Renal cortex interstitium (tissue), 11 donors: ENCODE measurements at regions not wholly inside any gene's neighbourhood (a gene's known extent, or its start where the extent isn't known, plus 50 kb on each side); places are given as distances from the start of the nearest gene placed in this dataset.
"Not testable (repeated sequence)": the region's sequence is repeated elsewhere in the genome, so short reads cannot be mapped to it uniquely, and the experiment has no call there.

Source experiments
- DNase-seq, 11 donors: peaks; one replicate each; pipeline ENCODE4 v3.0.0-alpha.2; 2013; ENCODE audit warnings: low read depth in 9 of 11, low spot score in 4 of 11; ENCODE audit errors: extremely low read depth in 1 of 11

- DNase-seq = no peak
These were observed 1159.6 kb downstream of the RPIA start for GRCh38 chr2:89850881-89851582.

- no peak for DNase-seq
These were observed 1160.1 kb downstream of the RPIA start for GRCh38 chr2:89851583-89851905.

DNA sequence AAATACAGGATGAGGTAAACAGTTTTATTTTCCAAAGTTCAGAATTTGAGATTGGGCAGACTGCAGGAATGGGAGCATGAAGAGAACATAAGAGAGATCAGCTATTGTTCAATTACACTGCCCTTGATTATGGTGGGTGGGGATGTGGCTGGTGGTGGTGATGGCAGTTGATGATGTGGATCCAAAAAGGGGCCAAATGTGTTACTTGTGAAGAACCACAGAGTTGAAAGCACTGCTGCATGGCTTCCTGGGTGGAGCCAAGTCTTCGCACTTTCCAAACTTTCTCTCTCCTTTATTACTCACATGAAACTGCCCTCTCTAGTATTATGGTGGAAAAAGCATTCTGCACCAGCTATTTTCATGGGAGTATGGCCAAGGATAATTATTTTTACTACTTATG lies 1162.0 kb downstream of the RPIA start:
- not testable (repeated sequence) for DNase-seq

DNA sequence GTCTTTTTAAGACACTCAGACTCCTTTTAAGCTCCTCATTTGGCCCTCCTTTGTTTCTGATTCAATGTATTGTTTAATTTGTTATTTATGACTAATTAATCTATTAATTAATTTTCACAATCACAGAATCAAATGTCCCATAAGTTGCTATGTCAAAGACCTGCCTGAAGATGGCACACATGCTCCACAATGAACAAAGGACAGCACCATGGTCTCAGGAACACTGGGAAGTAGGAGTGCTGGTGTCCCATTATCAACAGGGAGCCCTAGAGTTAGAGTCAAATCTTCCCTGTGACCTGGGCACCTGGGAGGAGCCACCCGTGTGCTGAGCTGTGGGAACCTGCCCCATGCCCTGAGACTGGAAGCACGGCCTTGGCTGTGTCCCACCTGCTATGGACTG lies 1164.3 kb downstream of the RPIA start:
- DNase-seq = not testable (repeated sequence)

- not testable (repeated sequence) for DNase-seq
These were observed 1164.8 kb downstream of the RPIA start for GRCh38 chr2:89856305-89856704.

DNA sequence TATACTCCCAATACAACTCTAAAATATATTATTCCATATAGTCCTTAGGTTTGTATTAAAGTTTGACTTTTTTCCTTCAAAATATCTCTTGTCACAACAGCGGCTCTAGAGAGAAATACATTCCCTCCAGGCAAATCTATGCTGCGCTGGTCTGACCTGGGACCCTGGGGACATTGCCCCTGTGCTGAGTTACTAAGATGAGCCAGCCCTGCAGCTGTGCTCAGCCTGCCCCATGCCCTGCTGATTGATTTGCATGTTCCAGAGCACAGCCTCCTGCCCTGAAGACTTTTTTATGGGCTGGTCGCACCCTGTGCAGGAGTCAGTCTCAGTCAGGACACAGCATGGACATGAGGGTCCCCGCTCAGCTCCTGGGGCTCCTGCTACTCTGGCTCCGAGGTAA lies 1170.7 kb downstream of the RPIA start:
- not testable (repeated sequence) for DNase-seq

- not testable (repeated sequence) for DNase-seq
These were observed 1171.7 kb downstream of the RPIA start for GRCh38 chr2:89863209-89863608.

DNA sequence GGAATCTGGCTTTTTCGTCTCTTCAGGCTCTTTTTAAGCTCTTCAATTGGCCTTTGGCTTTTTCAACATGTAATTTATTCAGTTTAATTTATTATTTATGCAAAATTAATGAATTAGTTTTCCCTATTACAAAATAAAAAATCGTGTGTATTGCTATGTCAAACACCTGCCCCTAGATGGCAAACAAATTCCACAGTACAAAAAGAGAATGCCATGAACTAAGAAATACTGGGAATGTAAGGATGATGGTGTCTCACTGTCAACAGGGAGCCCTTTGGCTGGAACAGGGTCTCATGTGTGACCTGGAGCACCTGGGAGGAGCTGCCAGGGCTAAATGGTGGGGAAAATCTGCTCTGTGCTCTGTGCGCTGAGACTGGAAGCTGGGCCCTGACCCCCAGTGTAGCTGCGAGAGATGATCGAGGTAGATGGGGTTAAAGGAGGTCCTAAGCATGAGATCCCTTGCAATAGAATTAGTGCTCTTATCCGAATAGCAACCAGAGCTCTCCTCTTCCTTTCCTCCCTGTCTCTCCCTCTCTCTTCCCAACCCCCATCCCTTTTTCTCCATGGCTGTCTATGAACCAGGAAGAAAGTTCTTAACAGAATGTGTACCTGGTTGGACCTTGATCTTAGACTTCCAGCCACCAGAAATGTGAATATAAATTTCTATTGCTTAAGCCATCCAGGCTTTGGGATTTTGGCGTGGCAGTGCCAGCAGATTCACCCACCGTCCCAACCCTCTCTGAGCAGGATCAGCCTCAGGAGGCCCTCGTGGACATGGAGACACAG lies 1183.5 kb downstream of the RPIA start:
- DNase-seq = not testable (repeated sequence)

GRCh38 chr2:89876445-89876844 lies 1185.0 kb downstream of the RPIA start:
- DNase-seq = not testable (repeated sequence)

- not testable (repeated sequence) for DNase-seq
These were observed 1185.4 kb downstream of the RPIA start for GRCh38 chr2:89876878-89877277.

GRCh38 chr2:89882880-89883279 lies 1191.4 kb downstream of the RPIA start:
- not testable (repeated sequence) for DNase-seq

GRCh38 chr2:89883624-89884023 lies 1192.2 kb downstream of the RPIA start:
- DNase-seq = not testable (repeated sequence)

DNA sequence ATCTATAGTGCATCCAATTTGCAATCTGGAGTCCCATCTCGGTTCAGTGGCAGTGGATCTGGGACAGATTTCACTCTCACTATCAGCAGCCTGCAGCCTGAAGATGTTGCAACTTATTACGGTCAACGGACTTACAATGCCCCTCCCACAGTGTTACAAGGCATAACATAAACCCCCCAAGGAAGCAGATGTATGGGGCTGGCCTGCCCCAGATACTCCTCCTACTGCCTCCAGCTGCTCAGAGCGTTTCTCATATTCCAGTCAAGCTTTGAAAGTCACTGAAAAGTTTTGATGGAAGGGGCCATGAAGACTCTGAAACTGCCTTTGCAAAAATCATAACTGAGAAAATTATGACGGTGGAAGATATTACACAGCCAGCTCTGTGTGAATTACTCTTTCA lies 1193.6 kb downstream of the RPIA start:
- DNase-seq = not testable (repeated sequence)

DNA sequence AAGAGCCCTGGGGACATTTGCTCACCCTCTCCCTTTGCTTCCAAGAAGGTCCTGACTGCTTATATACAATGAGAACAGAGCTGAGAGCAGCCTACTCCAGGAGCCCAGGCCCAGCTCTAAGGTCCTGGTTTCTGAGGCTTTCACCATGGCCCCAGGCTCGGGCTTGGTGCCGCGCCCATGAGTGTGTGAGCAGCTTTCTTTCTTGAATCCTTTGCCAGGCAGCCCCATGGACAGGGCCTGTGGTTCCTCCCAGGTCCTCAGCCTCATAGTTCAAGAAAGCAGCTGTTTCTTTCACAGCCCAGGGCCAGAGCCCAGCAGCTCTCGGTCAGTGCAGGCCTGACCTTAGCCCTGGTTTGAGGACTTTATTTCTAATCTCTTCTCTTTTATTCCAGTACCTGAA lies 1197.2 kb downstream of the RPIA start:
- not testable (repeated sequence) for DNase-seq

DNA sequence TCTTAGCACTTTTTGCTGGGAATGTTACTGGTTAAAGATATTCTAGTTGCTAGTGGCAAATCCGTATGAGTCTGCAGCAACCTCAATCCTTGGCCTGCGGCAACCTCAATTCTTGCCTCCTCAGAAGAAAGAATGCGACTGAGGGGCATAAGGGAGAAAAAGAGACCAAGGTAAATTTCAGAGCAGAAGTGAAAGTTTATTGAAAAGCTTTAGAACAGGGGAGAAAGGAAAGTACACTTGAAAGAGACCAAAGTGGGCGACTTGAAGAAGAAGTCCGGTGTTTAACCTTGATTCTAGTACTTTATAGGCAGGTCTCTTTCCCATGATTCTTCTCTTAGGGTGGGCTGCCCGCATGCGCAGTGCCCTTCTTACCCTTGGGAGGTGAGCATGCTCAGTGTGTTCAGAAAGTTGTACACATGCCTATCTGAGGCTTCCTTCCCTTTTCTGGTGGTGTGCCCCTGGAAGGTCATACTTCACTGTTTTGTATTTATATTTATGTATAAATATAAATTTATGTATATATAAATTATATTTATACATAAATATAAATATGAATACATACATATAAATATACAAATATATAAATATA lies 1198.8 kb downstream of the RPIA start:
- DNase-seq = not testable (repeated sequence)

DNA sequence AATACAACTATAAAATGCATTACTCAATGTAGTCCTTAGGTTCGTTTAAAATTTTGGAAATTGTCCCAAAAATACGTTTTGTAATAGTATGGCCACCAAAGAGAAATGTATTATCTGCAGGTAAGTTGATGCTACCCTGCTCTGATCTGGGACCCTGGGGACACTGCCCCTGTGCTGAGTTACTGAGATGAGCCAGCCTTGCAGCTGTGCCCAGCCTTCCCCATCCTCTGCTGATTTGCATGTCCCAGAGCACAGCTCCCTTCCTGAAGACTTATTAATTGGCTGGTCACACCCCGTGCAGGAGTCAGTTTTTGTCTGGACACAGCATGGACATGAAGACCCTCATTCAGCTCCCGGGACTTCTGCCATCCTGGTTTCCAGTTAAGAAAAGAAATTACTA lies 1203.5 kb downstream of the RPIA start:
- not testable (repeated sequence) for DNase-seq

DNA sequence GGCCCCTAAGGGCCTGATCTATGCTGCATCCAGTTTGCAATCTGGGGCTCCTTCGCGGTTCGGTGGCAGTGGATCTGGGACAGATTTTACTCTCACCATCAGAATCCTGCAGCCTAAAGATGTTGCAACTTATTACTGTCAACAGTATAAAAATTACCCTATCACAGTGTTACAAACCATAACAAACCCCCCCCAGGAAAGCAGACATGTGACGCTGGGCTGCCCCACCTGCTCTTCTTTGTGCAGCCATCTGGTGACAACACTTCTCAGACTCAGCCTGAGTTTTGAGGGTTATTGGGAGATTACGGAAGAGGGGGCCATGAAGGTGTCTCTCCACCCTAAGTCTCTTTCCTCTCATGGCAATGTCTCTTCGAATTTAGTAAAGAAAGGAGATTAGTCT lies 1204.2 kb downstream of the RPIA start:
- not testable (repeated sequence) for DNase-seq

GRCh38 chr2:89927018-89927417 lies 1235.5 kb downstream of the RPIA start:
- not testable (repeated sequence) for DNase-seq

DNA sequence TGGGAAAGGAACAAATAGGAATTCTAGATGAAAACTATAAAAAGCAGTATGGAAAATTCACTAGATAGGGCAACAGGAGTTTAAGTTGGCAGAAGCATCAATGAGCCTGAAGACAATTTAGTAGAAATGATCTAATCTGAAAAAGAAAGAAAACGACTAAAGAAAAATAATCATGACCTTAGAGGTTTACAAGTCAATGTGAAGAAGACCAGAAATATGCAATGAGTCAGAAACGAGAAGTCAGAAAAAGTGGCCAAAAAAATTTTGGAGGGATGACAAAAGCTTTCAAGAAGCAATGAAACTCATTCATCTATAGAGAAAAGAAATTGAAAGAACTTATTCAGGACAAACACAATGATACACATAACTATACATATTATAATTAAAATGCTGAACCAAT lies 1244.0 kb downstream of the RPIA start:
- DNase-seq = not testable (repeated sequence)

DNA sequence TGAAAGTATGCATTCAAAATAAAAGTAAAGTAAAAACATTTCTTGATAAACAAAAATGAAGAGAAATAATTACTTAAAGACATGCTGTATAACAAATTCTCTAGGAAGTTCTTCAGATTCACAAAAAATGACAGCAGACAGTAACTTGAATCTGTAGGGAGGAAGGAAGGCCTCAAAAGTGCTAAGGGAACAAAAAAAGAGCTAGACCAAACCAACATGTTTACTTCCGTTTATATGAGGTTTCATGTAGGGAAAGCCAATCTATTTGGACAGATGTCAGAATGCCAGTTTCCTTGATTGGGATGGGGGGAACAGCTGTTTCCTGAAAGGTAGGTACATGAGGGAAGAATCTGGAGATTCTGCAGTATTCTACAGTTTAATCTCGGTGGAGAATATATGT lies 1244.5 kb downstream of the RPIA start:
- DNase-seq = not testable (repeated sequence)
